ENCODE measurements at regions not wholly inside any gene's neighbourhood (a gene's known extent, or its start where the extent isn't known, plus 50 kb on each side); places are given as distances from the start of the nearest gene placed in this dataset.
"Not testable (repeated sequence)": the region's sequence is repeated elsewhere in the genome, so short reads cannot be mapped to it uniquely, and the experiment has no call there.

GRCh38 chr5:2063380-2063779 lies 180.7 kb upstream of the IRX4 start:
- H3K27ac Mint-ChIP-seq; H3K27me3 Mint-ChIP-seq; H3K4me1 Mint-ChIP-seq (ENCODE audit: low read depth); H3K4me3 Mint-ChIP-seq; intact Hi-C loops (cut with micrococcal nuclease); H3K36me3 Mint-ChIP-seq (ENCODE audit: low read depth); H3K9me3 Mint-ChIP-seq: not testable (repeated sequence)

GRCh38 chr5:2052687-2053086 lies 170.0 kb upstream of the IRX4 start:
- H3K4me3 Mint-ChIP-seq, result no peak overlapping the region
- H3K27ac Mint-ChIP-seq, result no peak overlapping the region
- no peaks in the 10 kb centered on the region for H3K4me1 Mint-ChIP-seq (ENCODE audit: low read depth)
- no peaks in the 10 kb centered on the region for H3K9me3 Mint-ChIP-seq
- no peaks in the 10 kb centered on the region for H3K27me3 Mint-ChIP-seq
- H3K36me3 Mint-ChIP-seq (ENCODE audit: low read depth), result no peaks in the 10 kb centered on the region
- intact Hi-C loops (cut with micrococcal nuclease), result no loop called here

- H3K4me1 Mint-ChIP-seq (ENCODE audit: low read depth), result no peaks in the 10 kb centered on the region
- no peaks in the 10 kb centered on the region for H3K27me3 Mint-ChIP-seq
- intact Hi-C loops (cut with micrococcal nuclease), result no loop called here
- no peak overlapping the region for H3K4me3 Mint-ChIP-seq
- H3K9me3 Mint-ChIP-seq, result peaks cover 8% of the 10 kb centered on the region
- no peaks in the 10 kb centered on the region for H3K36me3 Mint-ChIP-seq (ENCODE audit: low read depth)
- H3K27ac Mint-ChIP-seq, result no peak overlapping the region
Observed at GRCh38 chr5:2049876-2050275, 167.2 kb upstream of the IRX4 start.

- H3K27me3 Mint-ChIP-seq, result no peaks in the 10 kb centered on the region
- H3K27ac Mint-ChIP-seq, result no peak overlapping the region
- no peak overlapping the region for H3K4me3 Mint-ChIP-seq
- H3K36me3 Mint-ChIP-seq (ENCODE audit: low read depth), result no peaks in the 10 kb centered on the region
- intact Hi-C loops (cut with micrococcal nuclease), result no loop called here
- H3K4me1 Mint-ChIP-seq (ENCODE audit: low read depth), result no peaks in the 10 kb centered on the region
- peaks cover 8% of the 10 kb centered on the region for H3K9me3 Mint-ChIP-seq
Observed at GRCh38 chr5:2048664-2049063, 165.9 kb upstream of the IRX4 start.

GRCh38 chr5:2047341-2047927 lies 164.7 kb upstream of the IRX4 start:
- no peaks in the 10 kb centered on the region for H3K27me3 Mint-ChIP-seq
- H3K9me3 Mint-ChIP-seq, result peaks cover 8% of the 10 kb centered on the region

GRCh38 chr5:2044041-2044440 lies 161.3 kb upstream of the IRX4 start:
- peaks cover 8% of the 10 kb centered on the region for H3K9me3 Mint-ChIP-seq
- intact Hi-C loops (cut with micrococcal nuclease), result no loop called here
- H3K36me3 Mint-ChIP-seq (ENCODE audit: low read depth), result no peaks in the 10 kb centered on the region
- no peaks in the 10 kb centered on the region for H3K27me3 Mint-ChIP-seq
- no peak overlapping the region for H3K27ac Mint-ChIP-seq
- no peak overlapping the region for H3K4me3 Mint-ChIP-seq
- H3K4me1 Mint-ChIP-seq (ENCODE audit: low read depth), result no peaks in the 10 kb centered on the region

More at GRCh38 chr5:2047341-2047927, 164.7 kb upstream of the IRX4 start:
- no peaks in the 10 kb centered on the region for H3K4me1 Mint-ChIP-seq (ENCODE audit: low read depth)
- H3K27ac Mint-ChIP-seq, result no peak overlapping the region
- no peaks in the 10 kb centered on the region for H3K36me3 Mint-ChIP-seq (ENCODE audit: low read depth)
- intact Hi-C loops (cut with micrococcal nuclease), result no loop called here
- H3K4me3 Mint-ChIP-seq, result no peak overlapping the region

GRCh38 chr5:2039180-2039531 lies 156.4 kb upstream of the IRX4 start:
- Mint-ChIP-seq H3K27ac (no peak overlapping the region), H3K4me3 (no peak overlapping the region), H3K27me3 (peaks cover 19% of the 10 kb centered on the region), H3K4me1 (ENCODE audit: low read depth) (peaks cover 5% of the 10 kb centered on the region), H3K9me3 (no peaks in the 10 kb centered on the region), H3K36me3 (ENCODE audit: low read depth) (no peaks in the 10 kb centered on the region)
- intact Hi-C loops (cut with micrococcal nuclease), result no loop called here

GRCh38 chr5:2038321-2039179 lies 155.8 kb upstream of the IRX4 start:
- no peaks in the 10 kb centered on the region for H3K9me3 Mint-ChIP-seq
- intact Hi-C loops (cut with micrococcal nuclease), result loop anchor here (1.0 kb wide), 1 partner anchor 275 kb away; no protein-coding TSS in a partner anchor
- H3K27me3 Mint-ChIP-seq, result peaks cover 19% of the 10 kb centered on the region
- H3K4me1 Mint-ChIP-seq (ENCODE audit: low read depth), result peaks cover 5% of the 10 kb centered on the region
- H3K27ac Mint-ChIP-seq, result no peak overlapping the region
- H3K4me3 Mint-ChIP-seq, result peak overlapping the region; percentile 80
- no peaks in the 10 kb centered on the region for H3K36me3 Mint-ChIP-seq (ENCODE audit: low read depth)

GRCh38 chr5:2036885-2037284 lies 154.2 kb upstream of the IRX4 start:
- intact Hi-C loops (cut with micrococcal nuclease), result no loop called here
- no peak overlapping the region for H3K27ac Mint-ChIP-seq

GRCh38 chr5:2032432-2032831 lies 149.7 kb upstream of the IRX4 start:
- Mint-ChIP-seq H3K36me3 (ENCODE audit: low read depth) (no peaks in the 10 kb centered on the region), H3K4me1 (ENCODE audit: low read depth) (no peaks in the 10 kb centered on the region), H3K4me3 (no peak overlapping the region), H3K27ac (no peak overlapping the region), H3K9me3 (no peaks in the 10 kb centered on the region), H3K27me3 (peaks cover 22% of the 10 kb centered on the region)
- intact Hi-C loops (cut with micrococcal nuclease), result no loop called here

More at GRCh38 chr5:2036885-2037284, 154.2 kb upstream of the IRX4 start:
- H3K27me3 Mint-ChIP-seq, result peaks cover 25% of the 10 kb centered on the region
- no peaks in the 10 kb centered on the region for H3K9me3 Mint-ChIP-seq
- H3K36me3 Mint-ChIP-seq (ENCODE audit: low read depth), result no peaks in the 10 kb centered on the region
- no peak overlapping the region for H3K4me3 Mint-ChIP-seq
- peaks cover 5% of the 10 kb centered on the region for H3K4me1 Mint-ChIP-seq (ENCODE audit: low read depth)

- peaks cover 16% of the 10 kb centered on the region for H3K27me3 Mint-ChIP-seq
- no peaks in the 10 kb centered on the region for H3K9me3 Mint-ChIP-seq
- H3K36me3 Mint-ChIP-seq (ENCODE audit: low read depth), result no peaks in the 10 kb centered on the region
- no peak overlapping the region for H3K27ac Mint-ChIP-seq
- no peaks in the 10 kb centered on the region for H3K4me1 Mint-ChIP-seq (ENCODE audit: low read depth)
- intact Hi-C loops (cut with micrococcal nuclease), result no loop called here
- H3K4me3 Mint-ChIP-seq, result no peak overlapping the region
Observed at GRCh38 chr5:2031581-2031980, 148.9 kb upstream of the IRX4 start.

GRCh38 chr5:2030131-2030530 lies 147.4 kb upstream of the IRX4 start:
- H3K9me3 Mint-ChIP-seq, result no peaks in the 10 kb centered on the region

GRCh38 chr5:2029206-2029605 lies 146.5 kb upstream of the IRX4 start:
- intact Hi-C loops (cut with micrococcal nuclease), result no loop called here
- Mint-ChIP-seq H3K27me3 (peaks cover 14% of the 10 kb centered on the region), H3K4me1 (ENCODE audit: low read depth) (no peaks in the 10 kb centered on the region), H3K36me3 (ENCODE audit: low read depth) (no peaks in the 10 kb centered on the region), H3K9me3 (no peaks in the 10 kb centered on the region), H3K4me3 (no peak overlapping the region), H3K27ac (no peak overlapping the region)

More at GRCh38 chr5:2030131-2030530, 147.4 kb upstream of the IRX4 start:
- H3K36me3 Mint-ChIP-seq (ENCODE audit: low read depth), result no peaks in the 10 kb centered on the region
- H3K4me1 Mint-ChIP-seq (ENCODE audit: low read depth), result no peaks in the 10 kb centered on the region
- H3K27me3 Mint-ChIP-seq, result peaks cover 14% of the 10 kb centered on the region
- H3K27ac Mint-ChIP-seq, result no peak overlapping the region
- no peak overlapping the region for H3K4me3 Mint-ChIP-seq
- intact Hi-C loops (cut with micrococcal nuclease), result no loop called here

- peaks cover 8% of the 10 kb centered on the region for H3K27me3 Mint-ChIP-seq
- no peaks in the 10 kb centered on the region for H3K9me3 Mint-ChIP-seq
- H3K27ac Mint-ChIP-seq, result no peak overlapping the region
- no peak overlapping the region for H3K4me3 Mint-ChIP-seq
- no peaks in the 10 kb centered on the region for H3K36me3 Mint-ChIP-seq (ENCODE audit: low read depth)
- H3K4me1 Mint-ChIP-seq (ENCODE audit: low read depth), result no peaks in the 10 kb centered on the region
- intact Hi-C loops (cut with micrococcal nuclease), result no loop called here
Observed at GRCh38 chr5:2027790-2028189, 145.1 kb upstream of the IRX4 start.
